Peyer's patch (tissue), 4 donors: ENCODE measurements at regions not wholly inside any gene's neighbourhood (a gene's known extent, or its start where the extent isn't known, plus 50 kb on each side); places are given as distances from the start of the nearest gene placed in this dataset.
"Not testable (repeated sequence)": the region's sequence is repeated elsewhere in the genome, so short reads cannot be mapped to it uniquely, and the experiment has no call there.

Experiments
- DNase-seq, 3 donors: peaks; one replicate each; pipeline ENCODE4 v3.0.0-alpha.2; 2017 to 2019
- H3K27ac ChIP-seq, 4 donors: fragments of 200-600 bp; sonication (generic); one replicate each; pipeline ENCODE4 v1.5.1; 2016 to 2019
- H3K27me3 ChIP-seq, 2 donors: fragments of 200-600 bp; sonication (generic); one replicate each; pipeline ENCODE4 v1.5.1; 2019
- H3K36me3 ChIP-seq, 3 donors: fragments of 200-600 bp; sonication (generic); one replicate each; pipeline ENCODE4 v1.5.1; 2016 to 2019
- H3K4me1 ChIP-seq, 4 donors: fragments of 200-600 bp; sonication (generic); one replicate each; pipeline ENCODE4 v1.5.1; 2016 to 2019
- H3K4me3 ChIP-seq, 4 donors: fragments of 200-600 bp; sonication (generic); 1 replicate in 3 of 4; 2 replicates in 1 of 4; pipeline ENCODE4 v1.5.1; 2016 to 2019; ENCODE audit warnings: mild to moderate bottlenecking in 1 of 4
- H3K9me3 ChIP-seq, 4 donors: fragments of 200-600 bp; sonication (generic); one replicate each; pipeline ENCODE4 v1.5.1; 2016 to 2019; ENCODE audit warnings: mild to moderate bottlenecking in 1 of 4
- CTCF ChIP-seq, 6 experiments: fragments of 450-650 bp in 4 of 6; fragments of 200-600 bp in 2 of 6; sonication (generic) in 1 of 6; IDR thresholded peaks; one replicate each; pipeline ENCODE4 v1.5.1; 2017 to 2019; ENCODE audit warnings: antibody characterized with exemption in 6 of 6, mild to moderate bottlenecking in 3 of 6, moderate library complexity in 1 of 6
- POLR2A ChIP-seq, 2 donors: fragments of 450-650 bp; IDR thresholded peaks; one replicate each; pipeline ENCODE4 v1.5.1; 2017; ENCODE audit warnings: antibody characterized with exemption in 2 of 2, mild to moderate bottlenecking in 2 of 2, moderate library complexity in 2 of 2

GRCh38 chr4:135408109-135408508, 1206.5 kb upstream of the PABPC4L start:
- no peaks in the 10 kb centered on the region for H3K4me1 ChIP-seq
- DNase-seq, result no peak
- H3K4me3 ChIP-seq, result no peak overlapping the region
- TF ChIP-seq POLR2A (IDR thresholded peaks at IDR 0.05) (no peak), CTCF (IDR thresholded peaks at IDR 0.05) (no peak)
- H3K27ac ChIP-seq, result no peak overlapping the region
- peaks cover 0 to 7% (median 0%) of the 10 kb centered on the region in 4 donors for H3K9me3 ChIP-seq
- H3K36me3 ChIP-seq, result no peaks in the 10 kb centered on the region
- no peaks in the 10 kb centered on the region for H3K27me3 ChIP-seq

- not testable (repeated sequence) for H3K36me3 ChIP-seq, H3K4me1 ChIP-seq, H3K4me3 ChIP-seq, H3K27ac ChIP-seq, DNase-seq, H3K27me3 ChIP-seq, H3K9me3 ChIP-seq
Observed at GRCh38 chr4:135406597-135406996, 1205.0 kb upstream of the PABPC4L start.

GRCh38 chr4:135385830-135386581, 1184.4 kb upstream of the PABPC4L start:
- no peaks in the 10 kb centered on the region for H3K9me3 ChIP-seq
- H3K27me3 ChIP-seq, result no peaks in the 10 kb centered on the region
- H3K27ac ChIP-seq, result no peak overlapping the region
- H3K4me3 ChIP-seq, result no peak overlapping the region
- H3K36me3 ChIP-seq, result no peaks in the 10 kb centered on the region
- no peaks in the 10 kb centered on the region for H3K4me1 ChIP-seq
- TF ChIP-seq POLR2A (IDR thresholded peaks at IDR 0.05) (no peak), CTCF (IDR thresholded peaks at IDR 0.05) (no peak)
- no peak for DNase-seq

GRCh38 chr4:135383356-135384288, 1182.0 kb upstream of the PABPC4L start:
- Histone ChIP-seq H3K4me1 (no peaks in the 10 kb centered on the region), H3K27me3 (no peaks in the 10 kb centered on the region), H3K27ac (no peak overlapping the region), H3K36me3 (no peaks in the 10 kb centered on the region), H3K4me3 (no peak overlapping the region), H3K9me3 (no peaks in the 10 kb centered on the region)
- DNase-seq, result no peak
- TF ChIP-seq CTCF (IDR thresholded peaks at IDR 0.05), result no peak
- no peak for TF ChIP-seq POLR2A (IDR thresholded peaks at IDR 0.05)

- DNase-seq, result no peak
- Histone ChIP-seq H3K9me3 (no peaks in the 10 kb centered on the region), H3K27ac (no peak overlapping the region), H3K36me3 (no peaks in the 10 kb centered on the region), H3K4me1 (no peaks in the 10 kb centered on the region), H3K27me3 (no peaks in the 10 kb centered on the region), H3K4me3 (no peak overlapping the region)
- TF ChIP-seq POLR2A (IDR thresholded peaks at IDR 0.05) (no peak), CTCF (IDR thresholded peaks at IDR 0.05) (no peak)
Observed at GRCh38 chr4:135382280-135382959, 1180.8 kb upstream of the PABPC4L start.
